HG03097 (cell line): ENCODE measurements at regions not wholly inside any gene's neighbourhood (a gene's known extent, or its start where the extent isn't known, plus 50 kb on each side); places are given as distances from the start of the nearest gene placed in this dataset.
A peak's percentile ranks its signal among the peaks of the same experiment; 100 is the strongest.
"Not testable (repeated sequence)": the region's sequence is repeated elsewhere in the genome, so short reads cannot be mapped to it uniquely, and the experiment has no call there.

Experiments used
- ATAC-seq: cut with Tn5 transposase; IDR thresholded peaks from one replicate; pipeline ENCODE4 v1.9.1; 2021; ENCODE audit not compliant: unreplicated experiment, low FRiP score

DNA sequence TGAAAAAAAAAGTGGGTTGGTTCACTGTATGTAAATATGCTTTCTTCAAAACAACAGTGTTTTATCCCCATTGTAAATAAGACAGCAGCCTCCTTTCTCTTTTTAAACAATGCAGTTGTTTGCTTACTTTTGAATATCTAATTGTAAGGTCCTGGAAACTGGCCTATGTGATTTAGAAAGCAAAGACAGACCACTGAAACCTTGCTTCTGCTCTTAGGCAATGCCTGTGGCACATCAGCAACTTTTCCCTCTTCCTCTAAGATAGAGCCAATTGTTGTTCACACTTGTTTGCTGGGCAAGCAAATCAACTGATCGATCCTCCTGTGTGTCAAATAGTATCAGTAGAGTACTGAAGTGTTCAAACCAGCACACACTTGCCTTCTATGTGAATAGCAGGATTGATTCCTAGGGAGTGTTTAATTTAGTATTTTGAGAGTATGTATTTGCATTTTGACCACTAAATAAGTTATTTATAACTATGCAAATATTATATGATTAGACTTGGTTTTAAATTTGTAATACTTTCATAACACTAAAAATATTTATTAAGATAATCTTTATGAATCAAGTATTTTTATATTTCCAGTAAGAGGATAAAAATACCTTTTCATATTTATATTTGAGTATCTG, 55.4 kb upstream of the GRPR start:
- ATAC-seq: peak; percentile 63

DNA sequence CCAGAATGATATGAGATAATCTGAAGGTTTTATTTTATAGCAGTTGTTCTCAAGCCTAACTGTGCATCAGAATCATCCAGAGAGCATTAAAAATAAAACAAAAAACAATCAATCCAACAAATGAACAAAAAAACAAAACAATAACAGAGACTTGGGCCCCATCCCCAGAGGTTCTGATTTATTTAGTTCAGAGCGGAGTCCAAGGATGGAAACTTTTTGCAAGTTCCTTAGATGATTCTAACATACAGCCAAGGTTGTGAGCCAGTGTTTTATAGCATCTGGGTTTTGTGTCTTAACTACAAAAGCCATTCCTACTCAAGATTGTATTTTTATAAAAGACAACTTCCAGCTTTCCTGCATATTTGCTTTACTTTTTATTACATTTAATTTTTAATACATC, 59.4 kb upstream of the GRPR start:
- no peak for ATAC-seq

- no peak for ATAC-seq
These were observed 60.2 kb upstream of the GRPR start for GRCh38 chrX:16063141-16063540.

DNA sequence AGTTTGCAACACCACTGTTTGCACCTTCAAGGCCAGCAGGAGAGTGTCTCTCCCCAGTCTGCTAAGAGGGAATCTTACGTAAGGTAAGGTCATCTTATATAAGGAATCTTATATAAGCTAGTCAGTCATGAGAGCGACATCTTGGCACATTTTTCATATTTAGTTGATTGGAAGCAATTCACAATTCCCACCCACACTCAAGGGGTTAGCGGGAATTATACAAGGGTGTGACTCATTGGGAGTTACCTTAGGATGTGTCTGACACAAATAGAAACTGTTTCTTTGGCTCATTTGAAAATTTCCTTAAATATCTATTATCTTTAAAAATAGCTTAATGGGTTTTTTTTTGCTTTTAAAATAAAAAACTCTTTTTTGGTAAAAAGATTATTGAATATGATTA, 62.1 kb upstream of the GRPR start:
- ATAC-seq: no peak

DNA sequence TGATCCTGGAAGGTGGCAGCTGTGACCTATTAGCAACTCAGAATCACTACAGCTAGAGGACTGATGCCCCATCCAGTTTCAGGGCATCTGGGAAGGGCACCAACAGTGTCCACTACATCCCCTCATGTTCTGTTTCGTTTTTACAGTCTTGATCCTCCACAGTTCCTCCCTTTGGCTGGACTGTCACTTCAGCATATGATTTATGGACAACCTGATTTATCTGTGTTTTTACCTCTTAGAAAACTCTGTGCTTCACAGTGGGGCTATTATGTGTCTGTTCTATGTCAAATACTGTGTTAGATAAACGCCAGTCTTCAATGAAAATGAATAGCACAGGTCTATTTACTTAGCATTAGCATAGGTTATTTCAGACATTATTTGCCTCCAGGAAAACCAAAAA, 63.1 kb upstream of the GRPR start:
- no peak for ATAC-seq

DNA sequence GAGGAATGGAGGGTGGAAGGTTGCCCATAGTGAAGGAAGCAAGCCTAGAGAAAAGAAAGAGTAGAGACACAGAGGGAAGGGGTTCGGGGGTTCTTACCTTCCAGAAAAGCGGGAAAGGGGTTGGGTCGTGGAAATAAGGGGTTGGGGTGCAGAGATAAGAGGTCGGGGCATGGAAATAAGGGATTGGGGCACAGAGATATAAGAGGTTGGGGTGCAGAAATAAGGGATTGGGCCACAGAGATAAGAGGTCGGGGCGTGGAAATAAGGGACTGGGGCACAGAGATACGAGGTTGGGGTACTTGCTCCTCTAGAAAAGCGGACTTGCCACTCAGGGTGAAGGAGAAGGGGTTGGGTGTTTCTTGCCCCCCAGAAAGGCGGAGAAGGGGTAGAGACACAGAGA, 74.2 kb upstream of the GRPR start:
- not testable (repeated sequence) for ATAC-seq

DNA sequence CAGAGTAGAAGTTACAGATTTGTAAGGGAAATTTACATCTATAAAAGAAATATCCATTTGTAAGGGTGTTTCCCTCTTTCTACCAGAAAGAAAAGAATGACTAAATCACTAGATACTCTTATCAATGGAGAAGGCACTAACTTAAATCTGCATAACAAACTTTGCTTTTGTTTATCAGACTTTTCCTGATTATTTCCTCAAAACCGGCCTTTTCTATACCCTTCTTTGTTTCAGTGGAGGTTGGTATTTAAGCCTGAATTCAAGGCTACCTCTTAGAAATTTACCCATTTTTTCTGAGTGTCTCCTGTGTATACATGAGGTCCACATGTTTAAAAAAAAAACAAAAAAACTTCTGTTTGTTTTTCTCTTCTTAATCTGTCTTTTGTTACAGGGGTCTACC, 80.4 kb upstream of the GRPR start:
- no peak for ATAC-seq

DNA sequence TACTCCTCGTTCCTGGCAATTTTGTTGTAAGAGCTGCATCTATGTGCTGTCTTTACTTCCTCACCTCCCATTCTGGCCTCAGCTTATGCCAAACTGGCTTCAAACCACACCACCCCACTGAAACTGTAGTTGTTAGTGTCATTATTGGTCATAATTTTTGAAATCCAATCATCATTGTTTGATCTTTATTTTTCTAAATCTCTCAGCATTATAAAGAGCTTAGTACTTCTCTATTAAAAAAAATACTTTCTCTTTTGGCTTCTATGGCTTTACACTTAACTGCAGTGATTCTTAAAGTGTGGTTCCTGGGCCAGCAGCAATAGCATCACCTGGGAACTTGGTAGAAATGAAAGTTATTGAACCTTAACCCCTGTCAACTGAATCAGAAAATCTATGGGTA, 83.5 kb upstream of the GRPR start:
- no peak for ATAC-seq

DNA sequence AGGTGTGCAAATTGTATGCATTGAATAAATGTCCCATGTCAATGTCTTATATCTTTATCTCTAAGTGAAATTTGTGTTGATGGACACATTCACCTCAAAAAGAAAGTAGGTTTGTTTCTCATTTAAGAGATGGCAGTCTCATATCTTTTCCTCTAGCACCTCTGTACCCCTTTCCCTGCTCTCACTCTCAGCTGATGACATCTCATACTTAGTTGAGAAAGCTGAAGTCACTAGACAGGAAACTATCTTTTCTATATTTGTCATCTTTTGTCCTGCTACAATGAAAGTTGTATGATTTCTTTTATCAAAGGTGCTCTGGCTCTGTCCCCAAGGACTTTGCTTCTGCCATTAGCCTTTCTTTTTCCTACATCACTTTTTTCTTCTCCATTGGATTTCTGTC, 84.0 kb upstream of the GRPR start:
- ATAC-seq: no peak

DNA sequence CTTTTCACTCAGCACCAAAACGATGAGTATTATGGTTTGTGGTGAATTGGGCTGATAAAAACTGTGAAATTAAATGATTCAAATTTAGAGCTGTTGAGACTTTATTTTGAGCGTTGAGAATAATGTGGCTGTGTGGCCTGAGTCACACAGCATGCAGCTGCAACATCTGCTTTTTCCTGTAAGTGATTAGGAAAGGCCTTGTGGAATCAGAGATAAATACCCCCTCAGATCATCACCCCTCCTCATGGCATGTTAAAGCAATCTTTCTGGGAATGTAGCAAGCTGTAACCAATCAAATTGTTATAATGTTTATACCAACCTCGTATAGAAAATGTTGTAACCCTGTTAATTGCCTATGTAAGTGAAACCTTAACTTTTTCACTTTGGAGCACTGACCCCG, 90.0 kb upstream of the GRPR start:
- ATAC-seq: no peak

DNA sequence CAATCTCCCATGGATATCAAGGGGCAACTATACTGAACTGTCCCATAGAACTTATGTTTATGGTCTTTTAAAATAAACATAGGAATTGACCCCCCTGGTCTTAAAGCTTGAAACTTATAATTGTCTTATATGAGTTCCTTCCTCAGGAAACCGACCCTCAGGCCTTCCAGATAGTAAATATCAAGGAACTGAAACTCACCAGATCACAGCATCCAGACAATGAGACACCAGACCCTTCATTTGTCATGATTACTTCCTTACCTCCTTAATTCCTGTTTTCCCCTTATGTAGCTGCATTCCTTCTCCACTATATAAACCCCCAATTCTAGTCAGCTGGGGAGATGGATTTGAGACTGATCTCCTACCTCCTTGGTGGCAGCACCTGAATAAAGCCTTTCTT, 94.8 kb upstream of the GRPR start:
- no peak for ATAC-seq

DNA sequence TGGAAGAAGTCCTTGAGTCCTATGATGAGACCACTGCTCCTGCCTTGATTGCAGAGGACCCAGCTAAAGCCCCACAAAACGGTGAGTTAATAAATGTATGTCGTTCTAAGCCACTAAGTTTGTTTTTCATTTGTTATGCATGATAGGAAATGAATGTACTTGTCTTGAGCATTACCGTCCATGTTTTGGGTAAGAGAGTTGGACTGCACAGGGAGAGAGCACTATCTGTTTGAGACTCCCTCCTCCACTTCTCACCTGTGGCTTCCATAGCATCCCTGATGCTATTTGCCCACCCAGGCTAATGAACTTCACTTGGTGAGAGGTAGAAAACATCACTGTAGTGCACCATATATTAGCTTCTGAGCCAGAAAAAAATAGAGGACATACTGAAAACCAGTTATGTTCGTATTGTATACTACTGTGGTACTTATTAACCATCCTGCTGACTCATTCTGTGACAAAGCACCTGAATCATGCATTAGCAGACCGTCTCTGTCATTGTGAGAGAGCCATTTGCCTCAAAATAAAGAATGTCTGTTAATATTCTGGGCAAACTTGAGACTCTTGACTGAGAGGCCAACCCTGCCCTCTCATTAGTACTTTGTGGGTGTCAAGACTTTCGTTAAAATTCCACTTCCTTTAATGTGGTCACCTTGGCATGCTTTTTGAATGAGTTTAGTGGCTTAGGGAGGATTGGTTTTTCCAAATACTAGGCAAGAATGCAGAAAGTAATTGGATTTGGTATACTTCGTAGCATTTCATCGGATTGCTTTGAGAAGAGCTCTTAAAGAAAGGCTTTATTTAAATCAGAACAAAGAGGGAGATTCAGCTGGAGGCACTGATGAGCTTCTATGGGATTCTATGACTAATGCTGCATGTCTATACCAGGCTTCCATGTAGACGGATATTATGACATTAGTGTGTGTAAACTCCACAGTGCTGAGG, 99.3 kb upstream of the GRPR start:
- peak; percentile 98 for ATAC-seq

- ATAC-seq: no peak
These were observed 100.7 kb upstream of the GRPR start for GRCh38 chrX:16022580-16023200.

DNA sequence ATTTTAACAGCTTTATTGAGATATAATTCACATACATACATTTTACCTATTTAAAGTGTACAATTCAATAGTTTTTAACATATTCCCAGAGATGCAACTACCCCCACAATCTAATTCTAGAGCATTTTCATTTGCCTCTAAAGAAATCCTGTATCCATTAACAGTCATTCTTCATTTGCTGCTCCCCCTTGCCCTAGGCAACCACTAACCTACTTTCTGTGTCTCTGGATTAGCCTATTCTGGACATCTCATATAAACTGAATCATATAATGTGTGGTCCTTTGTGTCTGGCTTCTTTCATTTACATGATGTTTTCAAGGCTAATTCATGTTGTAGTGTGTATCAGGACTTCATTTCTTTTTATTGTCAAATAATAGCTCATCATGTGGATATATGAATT, 105.1 kb upstream of the GRPR start:
- no peak for ATAC-seq

DNA sequence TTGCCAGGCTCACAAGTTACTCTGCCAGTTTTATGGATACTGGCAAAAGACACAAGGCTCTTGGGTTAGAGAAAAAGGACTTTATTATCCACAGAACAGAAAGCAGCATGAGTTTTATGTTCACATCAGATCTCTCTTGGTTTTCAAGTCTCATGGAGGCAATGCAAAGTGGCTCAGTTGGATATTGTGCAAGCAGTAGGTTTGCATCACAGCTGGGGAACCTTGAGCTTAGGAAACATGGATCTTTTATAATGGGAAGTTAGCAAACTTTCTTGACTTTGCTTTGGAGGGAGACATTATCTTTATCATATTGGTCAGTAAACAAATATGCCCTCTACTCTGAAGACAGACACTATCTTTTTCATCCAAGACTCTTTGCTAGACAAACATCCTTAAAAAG, 109.2 kb upstream of the GRPR start:
- ATAC-seq: no peak

- no peak for ATAC-seq
These were observed 111.1 kb upstream of the GRPR start for GRCh38 chrX:16012250-16012649.

DNA sequence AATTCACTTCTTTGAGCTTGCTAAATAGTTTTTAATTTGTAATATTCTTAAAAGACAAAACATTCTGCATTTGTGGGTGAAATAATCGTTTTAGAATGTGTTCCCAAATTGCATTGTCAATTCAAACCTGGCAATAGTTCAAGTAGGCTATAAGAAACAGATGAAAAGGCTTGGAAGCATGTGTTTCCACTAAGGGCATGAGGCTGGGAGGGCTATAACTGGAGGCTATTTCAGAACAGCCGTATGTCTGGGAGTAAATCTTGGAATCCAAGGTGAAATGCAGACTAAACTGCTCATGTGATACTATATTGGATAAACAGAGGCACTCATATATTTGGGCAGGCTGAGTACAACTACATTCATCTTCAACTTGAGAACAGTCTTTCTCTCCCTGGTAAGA, 117.4 kb upstream of the GRPR start:
- no peak for ATAC-seq

DNA sequence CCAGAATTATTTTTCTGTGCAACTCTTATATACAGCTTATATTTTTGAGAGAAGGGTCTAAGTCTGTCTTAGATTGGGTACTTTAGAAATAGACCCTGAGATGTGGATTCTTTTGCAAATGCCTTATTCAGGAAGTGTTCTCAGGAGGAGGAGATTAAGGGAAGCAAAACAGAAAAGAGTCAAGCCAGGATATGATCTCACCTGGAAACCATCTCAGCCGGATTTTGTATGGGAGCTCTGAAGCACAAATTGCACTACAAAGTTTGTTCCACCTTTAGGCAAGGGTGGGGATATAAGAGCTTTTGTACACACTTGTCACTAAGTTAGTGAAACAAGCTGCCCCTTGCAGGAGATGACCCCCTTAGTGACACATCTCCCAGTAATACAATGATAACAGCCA, 121.2 kb upstream of the GRPR start:
- no peak for ATAC-seq

DNA sequence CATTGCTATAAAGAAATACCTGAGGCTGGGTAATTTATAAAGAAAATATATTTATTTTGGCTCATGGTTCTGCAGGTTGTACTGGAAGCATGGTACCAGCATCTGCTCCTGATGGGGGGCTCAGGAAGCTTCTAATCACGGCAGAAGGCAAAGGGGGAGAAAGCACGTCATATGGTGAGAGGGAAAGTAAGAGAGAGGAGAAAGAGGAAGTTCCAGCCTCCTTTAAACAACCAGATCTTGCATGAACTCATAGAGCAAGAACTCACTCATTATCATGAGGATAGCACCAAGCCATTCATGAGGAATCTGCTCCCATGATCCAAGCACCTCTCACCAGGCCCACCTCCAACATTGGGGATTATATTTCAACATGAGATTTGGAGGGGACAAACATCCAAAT, 125.0 kb upstream of the GRPR start:
- ATAC-seq: no peak

- no peak for ATAC-seq
These were observed 133.6 kb upstream of the GRPR start for GRCh38 chrX:15989716-15990115.

- no peak for ATAC-seq
These were observed 134.3 kb upstream of the AP1S2 start for GRCh38 chrX:15988661-15989603.
